ENCODE measurements at regions not wholly inside any gene's neighbourhood (a gene's known extent, or its start where the extent isn't known, plus 50 kb on each side); places are given as distances from the start of the nearest gene placed in this dataset.

- Histone ChIP-seq H3K27ac (ENCODE audit: low read depth in 2 of 2, low read length in 1 of 2) (no peak overlapping the region), H3K4me3 (ENCODE audit: low read depth in 2 of 2, low read length in 1 of 2) (no peak overlapping the region), H3K9me2 (no peaks in the 10 kb centered on the region), H2AFZ (ENCODE audit: low read depth) (no peak overlapping the region), H3K27me3 (ENCODE audit: insufficient read depth) (no peaks in the 10 kb centered on the region; the same call in 1 of the 2 replicates), H3K36me3 (replicated peaks in 1 of 2; ENCODE audit: control insufficient read depth in 1 of 2, insufficient read depth in 2 of 2, low read length in 1 of 2) (no peaks in the 10 kb centered on the region), H3K9me3 (no peaks in the 10 kb centered on the region), H4K20me1 (ENCODE audit: insufficient read depth) (no peaks in the 10 kb centered on the region), H3F3A (replicated peaks; ENCODE audit: insufficient read depth) (no peaks in the 10 kb centered on the region), H3K9ac (no peak overlapping the region), H3K4me1 (ENCODE audit: control insufficient read depth in 1 of 2, insufficient read depth in 2 of 2, low read depth in 1 of 2, low read length in 1 of 2) (no peaks in the 10 kb centered on the region), H3K79me2 (ENCODE audit: insufficient read depth) (no peaks in the 10 kb centered on the region), H3K4me2 (no peak overlapping the region)
- DNase-seq: no peak
- POLR2A ChIA-PET: no interaction called here
- WGBS (ENCODE audit: low lambda C conversion rate): 5% methylated on average over 13 of the region's 21 CpGs
- TF ChIP-seq POLR2AphosphoS5 (IDR thresholded peaks at IDR 0.05; ENCODE audit: low read depth, low read length) (no peak), USF2 (IDR thresholded peaks at IDR 0.05; ENCODE audit: borderline replicate concordance, low read depth, low read length) (no peak)
- CTCF ChIA-PET: no interaction called here
Observed at GRCh38 chr5:3030511-3031165, 279.2 kb upstream of the IRX2 start.

DNA sequence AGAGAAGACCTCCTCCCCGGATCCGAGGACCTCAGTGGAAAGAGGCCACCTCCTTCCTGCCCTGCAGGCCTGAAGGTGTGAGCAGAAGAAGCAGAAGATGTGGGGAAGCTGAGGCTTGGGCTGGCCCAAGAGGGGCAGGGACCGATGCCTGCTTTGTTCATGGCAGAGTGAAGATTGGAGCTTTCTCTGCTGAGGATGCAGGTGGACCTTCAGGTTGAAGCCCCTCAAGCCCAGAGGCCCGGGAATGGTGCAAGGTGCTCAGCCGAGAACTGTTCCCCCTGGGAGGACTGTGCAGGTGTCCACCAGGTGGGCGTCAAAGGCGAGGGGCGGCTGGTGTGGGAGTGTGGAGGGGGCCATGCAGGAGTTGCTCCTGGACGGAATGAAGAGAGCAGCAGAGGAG lies 277.9 kb upstream of the IRX2 start:
- POLR2A ChIA-PET: no interaction called here
- Histone ChIP-seq H3F3A (replicated peaks; ENCODE audit: insufficient read depth) (no peaks in the 10 kb centered on the region), H3K9me3 (no peaks in the 10 kb centered on the region), H3K9ac (no peak overlapping the region), H3K4me2 (no peak overlapping the region), H3K4me3 (ENCODE audit: low read depth in 2 of 2, low read length in 1 of 2) (no peak overlapping the region), H3K79me2 (ENCODE audit: insufficient read depth) (no peaks in the 10 kb centered on the region), H2AFZ (ENCODE audit: low read depth) (no peak overlapping the region), H3K27ac (ENCODE audit: low read depth in 2 of 2, low read length in 1 of 2) (no peak overlapping the region), H3K9me2 (no peaks in the 10 kb centered on the region), H3K4me1 (ENCODE audit: control insufficient read depth in 1 of 2, insufficient read depth in 2 of 2, low read depth in 1 of 2, low read length in 1 of 2) (no peaks in the 10 kb centered on the region), H4K20me1 (ENCODE audit: insufficient read depth) (no peaks in the 10 kb centered on the region), H3K27me3 (ENCODE audit: insufficient read depth) (no peaks in the 10 kb centered on the region; the same call in 1 of the 2 replicates), H3K36me3 (replicated peaks in 1 of 2; ENCODE audit: control insufficient read depth in 1 of 2, insufficient read depth in 2 of 2, low read length in 1 of 2) (no peaks in the 10 kb centered on the region)
- CTCF ChIA-PET: no interaction called here
- TF ChIP-seq, protein P1, sequence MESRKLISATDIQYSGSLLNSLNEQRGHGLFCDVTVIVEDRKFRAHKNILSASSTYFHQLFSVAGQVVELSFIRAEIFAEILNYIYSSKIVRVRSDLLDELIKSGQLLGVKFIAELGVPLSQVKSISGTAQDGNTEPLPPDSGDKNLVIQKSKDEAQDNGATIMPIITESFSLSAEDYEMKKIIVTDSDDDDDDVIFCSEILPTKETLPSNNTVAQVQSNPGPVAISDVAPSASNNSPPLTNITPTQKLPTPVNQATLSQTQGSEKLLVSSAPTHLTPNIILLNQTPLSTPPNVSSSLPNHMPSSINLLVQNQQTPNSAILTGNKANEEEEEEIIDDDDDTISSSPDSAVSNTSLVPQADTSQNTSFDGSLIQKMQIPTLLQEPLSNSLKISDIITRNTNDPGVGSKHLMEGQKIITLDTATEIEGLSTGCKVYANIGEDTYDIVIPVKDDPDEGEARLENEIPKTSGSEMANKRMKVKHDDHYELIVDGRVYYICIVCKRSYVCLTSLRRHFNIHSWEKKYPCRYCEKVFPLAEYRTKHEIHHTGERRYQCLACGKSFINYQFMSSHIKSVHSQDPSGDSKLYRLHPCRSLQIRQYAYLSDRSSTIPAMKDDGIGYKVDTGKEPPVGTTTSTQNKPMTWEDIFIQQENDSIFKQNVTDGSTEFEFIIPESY (IDR thresholded peaks at IDR 0.05; ENCODE audit: borderline replicate concordance, low read depth): no peak
- TF ChIP-seq FOSL2 (IDR thresholded peaks at IDR 0.05; ENCODE audit: borderline replicate concordance, low read depth) (no peak), EP300 (IDR thresholded peaks at IDR 0.05; ENCODE audit: borderline replicate concordance in 1 of 2, low read depth in 1 of 2, low read length in 1 of 2) (no peak), CHD2 (IDR thresholded peaks at IDR 0.05; ENCODE audit: low read length, partially characterized antibody) (no peak), SMC3 (IDR thresholded peaks at IDR 0.05; ENCODE audit: low read depth, low read length) (no peak), USF2 (IDR thresholded peaks at IDR 0.05; ENCODE audit: borderline replicate concordance, low read depth, low read length) (no peak), SIN3A (IDR thresholded peaks at IDR 0.05; ENCODE audit: borderline replicate concordance, low read depth, low read length) (no peak), PBX3 (IDR thresholded peaks at IDR 0.05) (no peak)
- no peak for DNase-seq
- WGBS (ENCODE audit: low lambda C conversion rate): 0% methylated on average over 8 of the region's 9 CpGs
